ENCODE measurements at regions not wholly inside any gene's neighbourhood (a gene's known extent, or its start where the extent isn't known, plus 50 kb on each side); places are given as distances from the start of the nearest gene placed in this dataset.

- Histone ChIP-seq H3K4me1 (ENCODE audit: control insufficient read depth in 1 of 2, insufficient read depth in 2 of 2, low read length in 2 of 2) (peaks cover 21 to 41% of the 10 kb centered on the region in 2 experiments), H3K27ac (ENCODE audit: low read depth, low read length) (no peak overlapping the region), H3K36me3 (ENCODE audit: control insufficient read depth in 1 of 2, insufficient read depth in 2 of 2, low read length in 2 of 2) (no peaks in the 10 kb centered on the region), H3K9me3 (ENCODE audit: control insufficient read depth in 1 of 2, insufficient read depth in 1 of 2, low read depth in 1 of 2, low read length in 2 of 2) (no peaks in the 10 kb centered on the region), H3K9ac (ENCODE audit: low read length) (no peak overlapping the region), H3K79me2 (ENCODE audit: insufficient read depth, low read length) (no peaks in the 10 kb centered on the region; the same call in 1 of the 2 replicates), H2AFZ (ENCODE audit: low read depth, low read length, poor library complexity, severe bottlenecking) (no peak overlapping the region), H3K4me3 (replicated peaks in 1 of 2; ENCODE audit: low read depth in 1 of 2, low read length in 2 of 2) (no peak overlapping the region), H3K9me2 (ENCODE audit: insufficient read depth) (no peaks in the 10 kb centered on the region), H3K27me3 (ENCODE audit: insufficient read depth, low read length) (no peaks in the 10 kb centered on the region), H3K4me2 (ENCODE audit: low read length) (peak overlapping the region; percentile 63), H4K20me1 (ENCODE audit: insufficient read depth) (no peaks in the 10 kb centered on the region)
- RAD21 ChIA-PET (ENCODE audit: low non-redundant PET in 1 of 2, low total read pairs in 2 of 2, uncharacterized antibody in 2 of 2, unreplicated experiment in 2 of 2): no interaction called here
- CTCF ChIA-PET: interaction anchor here (1.9 to 2.5 kb wide), 2 partner anchors 25 to 153 kb away, joined by 6 to 9 read pairs; no protein-coding TSS in a partner anchor
- ATAC-seq: peak; percentile 43; the same call in 1 of the 2 replicates
- intact Hi-C loops (cut with micrococcal nuclease): no loop called here
- DNase-seq (ENCODE audit: low read depth, low spot score): no peak
- POLR2A ChIA-PET: interaction anchor here (1.4 kb wide), 1 partner anchor 11 kb away, joined by 3 read pairs; no protein-coding TSS in a partner anchor
- BruUV-seq (replicated peaks): no TSS peak
- TF ChIP-seq ZFX (IDR thresholded peaks at IDR 0.05) (no peak), CTCF (IDR thresholded peaks at IDR 0.05 in 2 of 3, conservative IDR thresholded peaks at IDR 0.05 in 1 of 3; ENCODE audit: borderline replicate concordance in 1 of 3, insufficient read depth in 1 of 3, low read depth in 2 of 3, low read length in 2 of 3) (no peak), FOSL1 (IDR thresholded peaks at IDR 0.05; ENCODE audit: low read depth) (no peak), ZBTB33 (IDR thresholded peaks at IDR 0.05; ENCODE audit: extremely low read depth, insufficient replicate concordance, low read length) (no peak), SP1 (IDR thresholded peaks at IDR 0.05; ENCODE audit: low read depth) (no peak), ZNF274 (IDR thresholded peaks at IDR 0.05; ENCODE audit: low read depth, low read length) (no peak), SRF (IDR thresholded peaks at IDR 0.05; ENCODE audit: low read depth) (no peak), EZH2phosphoT487 (IDR thresholded peaks at IDR 0.05; ENCODE audit: borderline replicate concordance) (no peak), REST (IDR thresholded peaks at IDR 0.05; ENCODE audit: low read depth) (no peak), CEBPB (IDR thresholded peaks at IDR 0.05; ENCODE audit: low read depth) (no peak), SIN3A (IDR thresholded peaks at IDR 0.05; ENCODE audit: low read depth) (no peak)
Observed at GRCh38 chr3:159852821-159853505, 135.7 kb upstream of the IL12A start.

All from HCT116 (cell line).